IPS-15b (cell line): ENCODE measurements at regions not wholly inside any gene's neighbourhood (a gene's known extent, or its start where the extent isn't known, plus 50 kb on each side); places are given as distances from the start of the nearest gene placed in this dataset.

ENCODE experiments used
- H3K27me3 ChIP-seq: one replicate; pipeline ENCODE4 v1.6.1; 2013; ENCODE audit warnings: low read length; ENCODE audit not compliant: control insufficient read depth, insufficient read depth
- H3K36me3 ChIP-seq: one replicate; pipeline ENCODE4 v1.6.1; 2013; ENCODE audit warnings: low read length; ENCODE audit not compliant: control insufficient read depth, insufficient read depth
- H3K4me1 ChIP-seq: one replicate; pipeline ENCODE4 v1.6.1; 2013; ENCODE audit warnings: mild to moderate bottlenecking, low read length; ENCODE audit not compliant: control insufficient read depth, insufficient read depth
- H3K4me3 ChIP-seq: one replicate; pipeline ENCODE4 v1.5.1; 2013; ENCODE audit warnings: low read depth, low read length
- H3K9ac ChIP-seq: one replicate; pipeline ENCODE4 v1.6.1; 2013; ENCODE audit warnings: low read depth, mild to moderate bottlenecking, low read length
- H3K9me3 ChIP-seq: one replicate; pipeline ENCODE4 v1.6.1; 2013; ENCODE audit warnings: mild to moderate bottlenecking, low read length; ENCODE audit not compliant: control insufficient read depth, insufficient read depth

GRCh38 chr1:73637264-73637663, 560.7 kb downstream of the LRRIQ3 start:
- H3K9ac ChIP-seq, result no peak overlapping the region
- H3K36me3 ChIP-seq, result no peaks in the 10 kb centered on the region
- no peaks in the 10 kb centered on the region for H3K27me3 ChIP-seq
- no peaks in the 10 kb centered on the region for H3K9me3 ChIP-seq
- H3K4me1 ChIP-seq, result no peaks in the 10 kb centered on the region
- no peak overlapping the region for H3K4me3 ChIP-seq

- Histone ChIP-seq H3K27me3 (no peaks in the 10 kb centered on the region), H3K9ac (no peak overlapping the region), H3K4me3 (no peak overlapping the region)
Observed at GRCh38 chr1:73635021-73635420, 563.0 kb downstream of the LRRIQ3 start.

DNA sequence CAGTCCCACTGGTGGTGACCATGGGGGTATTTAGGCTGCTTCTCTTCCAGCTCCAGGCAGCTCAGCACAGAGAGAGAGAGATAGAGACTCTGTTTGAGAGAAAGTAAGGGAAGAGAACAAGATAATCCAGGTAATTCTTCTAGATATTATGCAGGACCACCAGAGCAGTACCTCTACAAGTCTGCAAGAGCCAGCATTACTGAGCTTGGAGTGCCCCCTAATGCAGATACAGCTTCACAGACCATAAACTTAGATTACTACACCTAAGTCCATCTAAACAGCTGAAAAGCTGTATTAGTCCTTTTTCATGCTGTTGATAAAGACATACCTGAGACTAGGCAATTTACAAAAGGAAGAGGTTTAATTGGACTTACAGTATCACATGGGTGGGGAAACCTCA, 570.3 kb downstream of the LRRIQ3 start:
- Histone ChIP-seq H3K4me3 (no peak overlapping the region), H3K4me1 (no peaks in the 10 kb centered on the region), H3K36me3 (no peaks in the 10 kb centered on the region), H3K9ac (no peak overlapping the region), H3K27me3 (no peaks in the 10 kb centered on the region), H3K9me3 (no peaks in the 10 kb centered on the region)

More at GRCh38 chr1:73635021-73635420, 563.0 kb downstream of the LRRIQ3 start:
- no peaks in the 10 kb centered on the region for H3K36me3 ChIP-seq
- H3K9me3 ChIP-seq, result no peaks in the 10 kb centered on the region
- H3K4me1 ChIP-seq, result no peaks in the 10 kb centered on the region

DNA sequence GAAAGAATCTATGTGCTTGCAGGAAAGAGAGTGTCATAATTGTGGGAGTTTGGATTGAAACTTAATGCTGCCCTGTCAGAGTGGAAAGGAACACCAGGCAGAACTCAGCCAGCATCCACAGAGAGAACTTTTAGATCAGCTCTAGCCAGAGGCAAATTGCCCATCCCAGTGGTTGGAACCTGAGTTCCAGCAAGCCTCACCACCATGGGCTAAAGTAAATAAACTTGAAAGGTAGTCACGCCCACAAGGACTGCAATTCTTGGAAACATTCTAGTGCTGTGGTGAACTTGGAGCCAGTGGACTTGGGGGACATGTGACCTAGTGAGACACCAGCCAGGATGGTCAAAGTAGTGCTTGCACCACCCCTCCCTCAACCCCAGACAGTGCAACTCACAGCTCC, 571.6 kb downstream of the LRRIQ3 start:
- H3K27me3 ChIP-seq, result no peaks in the 10 kb centered on the region
- H3K4me3 ChIP-seq, result no peak overlapping the region
- no peak overlapping the region for H3K9ac ChIP-seq
- H3K36me3 ChIP-seq, result no peaks in the 10 kb centered on the region
- no peaks in the 10 kb centered on the region for H3K9me3 ChIP-seq
- H3K4me1 ChIP-seq, result no peaks in the 10 kb centered on the region

DNA sequence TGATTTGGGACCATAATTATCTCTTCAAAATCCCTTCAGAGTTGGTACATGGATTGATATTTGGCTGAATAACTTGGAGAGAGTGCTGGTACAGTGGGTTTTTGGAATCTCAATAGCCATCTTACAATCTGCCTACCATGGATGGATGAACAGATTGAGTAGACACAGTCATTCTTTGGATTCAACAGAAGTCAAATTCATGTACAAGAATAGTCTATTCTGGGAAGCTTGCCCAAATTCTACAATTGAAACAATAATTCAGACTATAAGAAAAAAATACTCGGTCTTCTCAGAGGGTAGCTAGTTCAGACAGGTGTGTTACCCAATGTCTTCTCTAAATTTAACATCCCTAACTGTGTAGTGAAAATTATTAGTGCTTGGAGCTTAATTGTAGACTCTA, 574.0 kb downstream of the LRRIQ3 start:
- H3K9me3 ChIP-seq, result no peaks in the 10 kb centered on the region

DNA sequence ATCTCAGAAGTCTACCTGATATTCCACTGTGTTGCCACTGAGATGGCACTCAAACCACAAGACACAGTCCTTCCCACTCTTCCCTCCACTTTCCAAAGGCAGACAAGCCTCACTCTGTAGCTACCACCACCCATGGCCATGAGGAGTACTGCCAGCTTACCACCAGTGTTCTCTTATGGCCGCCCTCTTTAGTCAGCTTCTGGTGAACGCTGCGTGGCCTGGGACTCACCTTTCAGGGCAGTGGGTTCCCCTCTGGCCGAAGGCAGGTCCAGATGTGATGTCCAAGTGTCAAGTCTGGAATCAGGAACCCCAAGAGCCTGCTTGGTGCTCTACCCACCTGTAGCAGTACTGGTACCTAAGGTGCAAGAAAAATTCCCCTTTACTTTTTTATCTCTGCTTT, 580.8 kb downstream of the LRRIQ3 start:
- no peaks in the 10 kb centered on the region for H3K9me3 ChIP-seq
- no peak overlapping the region for H3K4me3 ChIP-seq
- no peaks in the 10 kb centered on the region for H3K36me3 ChIP-seq
- no peak overlapping the region for H3K9ac ChIP-seq
- no peaks in the 10 kb centered on the region for H3K4me1 ChIP-seq
- H3K27me3 ChIP-seq, result no peaks in the 10 kb centered on the region

More for the DNA sequence above, 574.0 kb downstream of the LRRIQ3 start:
- no peaks in the 10 kb centered on the region for H3K36me3 ChIP-seq
- H3K27me3 ChIP-seq, result no peaks in the 10 kb centered on the region
- H3K4me1 ChIP-seq, result no peaks in the 10 kb centered on the region
- H3K4me3 ChIP-seq, result no peak overlapping the region
- no peak overlapping the region for H3K9ac ChIP-seq

- Histone ChIP-seq H3K4me1 (no peaks in the 10 kb centered on the region), H3K27me3 (no peaks in the 10 kb centered on the region), H3K9me3 (no peaks in the 10 kb centered on the region), H3K9ac (no peak overlapping the region), H3K36me3 (no peaks in the 10 kb centered on the region), H3K4me3 (no peak overlapping the region)
Observed at GRCh38 chr1:73611681-73612080, 586.3 kb downstream of the LRRIQ3 start.

GRCh38 chr1:73604739-73605138, 593.2 kb downstream of the LRRIQ3 start:
- Histone ChIP-seq H3K9me3 (no peaks in the 10 kb centered on the region), H3K9ac (no peak overlapping the region), H3K4me3 (no peak overlapping the region), H3K27me3 (no peaks in the 10 kb centered on the region), H3K4me1 (peaks cover 12% of the 10 kb centered on the region), H3K36me3 (no peaks in the 10 kb centered on the region)

- H3K27me3 ChIP-seq, result no peaks in the 10 kb centered on the region
- H3K4me1 ChIP-seq, result peaks cover 12% of the 10 kb centered on the region
- no peaks in the 10 kb centered on the region for H3K9me3 ChIP-seq
- no peak overlapping the region for H3K9ac ChIP-seq
- H3K4me3 ChIP-seq, result no peak overlapping the region
- no peaks in the 10 kb centered on the region for H3K36me3 ChIP-seq
Observed at GRCh38 chr1:73604211-73604610, 593.8 kb downstream of the LRRIQ3 start.

DNA sequence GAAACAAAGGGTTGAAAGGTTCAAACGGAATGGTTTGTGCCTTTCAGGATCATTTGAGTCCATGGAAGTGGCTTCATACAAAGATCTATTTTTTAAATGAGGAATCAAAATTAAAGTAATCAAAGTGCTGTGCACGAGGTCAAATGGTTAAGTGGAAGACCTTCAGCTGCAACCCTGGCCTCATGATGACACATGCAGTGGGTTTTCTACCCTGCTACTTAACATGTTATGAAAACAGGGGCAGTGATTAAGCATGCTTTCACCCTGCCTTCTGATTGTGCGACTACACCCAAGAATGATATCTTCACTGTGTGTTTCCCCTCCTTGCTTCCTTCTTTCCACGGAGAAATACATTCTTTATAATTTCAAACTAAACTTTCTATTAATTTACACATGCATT, 604.2 kb downstream of the LRRIQ3 start:
- H3K9ac ChIP-seq, result peak overlapping the region; percentile 17
- peaks cover 7% of the 10 kb centered on the region for H3K4me1 ChIP-seq
- no peak overlapping the region for H3K4me3 ChIP-seq
- no peaks in the 10 kb centered on the region for H3K27me3 ChIP-seq
- no peaks in the 10 kb centered on the region for H3K36me3 ChIP-seq
- H3K9me3 ChIP-seq, result no peaks in the 10 kb centered on the region

GRCh38 chr1:73593364-73593763, 604.6 kb downstream of the LRRIQ3 start:
- Histone ChIP-seq H3K9ac (no peak overlapping the region), H3K36me3 (no peaks in the 10 kb centered on the region), H3K9me3 (no peaks in the 10 kb centered on the region), H3K4me3 (no peak overlapping the region), H3K27me3 (no peaks in the 10 kb centered on the region), H3K4me1 (peaks cover 7% of the 10 kb centered on the region)

DNA sequence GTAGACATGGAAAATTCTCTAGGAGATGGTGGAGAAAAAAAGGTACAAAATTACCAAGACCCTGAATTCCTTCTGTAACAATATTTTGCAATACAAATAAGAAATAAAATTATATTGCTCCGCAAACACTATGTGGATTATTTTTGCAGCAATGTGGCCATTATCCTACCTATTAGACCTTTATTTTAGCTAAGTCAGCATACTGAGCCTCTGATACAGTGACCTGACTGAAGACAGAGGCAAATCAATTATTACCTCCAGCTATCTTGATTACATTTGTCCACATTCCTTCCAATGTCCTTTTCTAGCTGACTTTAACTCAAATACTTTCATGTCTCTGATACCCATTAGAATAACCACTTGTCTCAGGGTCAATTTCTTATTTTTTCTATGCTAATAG, 610.9 kb downstream of the LRRIQ3 start:
- no peaks in the 10 kb centered on the region for H3K36me3 ChIP-seq
- H3K4me1 ChIP-seq, result no peaks in the 10 kb centered on the region
- no peak overlapping the region for H3K9ac ChIP-seq
- H3K9me3 ChIP-seq, result no peaks in the 10 kb centered on the region
- H3K27me3 ChIP-seq, result no peaks in the 10 kb centered on the region
- no peak overlapping the region for H3K4me3 ChIP-seq

DNA sequence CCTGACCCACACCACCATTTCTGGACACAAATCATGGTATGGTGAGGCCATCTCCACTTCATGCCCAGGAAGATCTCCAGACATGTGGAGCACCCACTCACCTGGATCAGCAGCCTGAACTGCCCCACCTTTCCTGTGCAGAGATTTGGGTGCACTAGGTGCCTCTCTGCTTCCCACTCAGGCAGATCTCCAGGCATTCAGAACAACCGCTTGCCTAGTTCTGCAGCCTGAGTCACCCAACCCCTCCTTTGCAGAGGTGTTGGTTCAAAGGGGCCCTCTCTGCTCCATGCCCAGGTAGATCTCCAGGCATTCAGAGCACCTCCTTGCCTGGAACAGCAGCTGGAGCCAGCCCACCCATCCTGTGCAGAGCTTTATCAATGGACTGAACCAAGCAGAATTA, 620.8 kb downstream of the LRRIQ3 start:
- no peak overlapping the region for H3K4me3 ChIP-seq
- no peak overlapping the region for H3K9ac ChIP-seq
- H3K4me1 ChIP-seq, result no peaks in the 10 kb centered on the region
- no peaks in the 10 kb centered on the region for H3K36me3 ChIP-seq
- no peaks in the 10 kb centered on the region for H3K27me3 ChIP-seq
- no peaks in the 10 kb centered on the region for H3K9me3 ChIP-seq
